Activated CD4-positive, alpha-beta T cell treated with anti-CD3 and anti-CD28 coated beads, Interleukin-2, amount 10 ng/mL, durations not matched to agents 7 days and 5 days (primary cell): ENCODE measurements at regions not wholly inside any gene's neighbourhood (a gene's known extent, or its start where the extent isn't known, plus 50 kb on each side); places are given as distances from the start of the nearest gene placed in this dataset.

Experiments used
- CTCF ChIA-PET: fragments of 350-600 bp; sonication (Branson Sonifier 250); formaldehyde crosslinking; loops from one replicate; lab custom pipeline; 2021; ENCODE audit warnings: antibody characterized with exemption; lab: Charles Lee
- POLR2A ChIA-PET: fragments of 350-600 bp; sonication (Branson Sonifier 250); formaldehyde crosslinking; loops from one replicate; lab custom pipeline; 2021; ENCODE audit warnings: antibody characterized with exemption; lab: Charles Lee
- DNase-seq: peaks from one replicate; pipeline ENCODE4 v3.0.0-alpha.2; 2020
- H3K27ac Mint-ChIP-seq: one replicate; pipeline ENCODE4 v1.8.0; 2021; ENCODE audit warnings: mild to moderate bottlenecking, moderate library complexity, mixed read lengths
- H3K27me3 Mint-ChIP-seq: one replicate; pipeline ENCODE4 v1.8.0; 2021; ENCODE audit warnings: mixed read lengths
- H3K36me3 Mint-ChIP-seq: one replicate; pipeline ENCODE4 v1.8.0; 2021; ENCODE audit warnings: low read depth, mixed read lengths
- H3K4me1 Mint-ChIP-seq: one replicate; pipeline ENCODE4 v1.8.0; 2021; ENCODE audit warnings: mixed read lengths
- H3K4me3 Mint-ChIP-seq: one replicate; pipeline ENCODE4 v1.8.0; 2021; ENCODE audit warnings: mild to moderate bottlenecking, moderate library complexity, mixed read lengths
- H3K9me3 Mint-ChIP-seq: one replicate; pipeline ENCODE4 v1.8.0; 2021; ENCODE audit warnings: mixed read lengths

DNA sequence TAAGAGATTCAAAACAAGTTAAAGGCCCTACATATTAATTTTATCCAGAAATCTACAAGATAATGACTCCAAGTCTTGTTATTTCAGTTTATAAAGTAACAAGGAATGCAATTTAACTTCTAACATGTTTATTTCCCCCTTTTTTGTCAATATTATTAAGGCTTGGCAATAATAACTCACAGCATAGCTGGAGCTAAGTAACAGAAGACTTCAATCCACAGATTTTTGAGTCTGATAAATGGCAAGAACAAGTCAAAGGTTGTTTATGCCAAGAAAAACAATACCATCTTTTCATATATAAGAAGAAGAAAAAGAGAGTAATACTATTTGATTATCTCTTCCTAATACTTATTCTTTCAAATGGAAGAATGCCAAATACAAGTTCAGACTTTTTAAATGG lies 631.0 kb upstream of the CCDC54 start:
- ChIA-PET CTCF (no interaction called here), POLR2A (no interaction called here)
- H3K4me3 Mint-ChIP-seq = no peak overlapping the region
- no peaks in the 10 kb centered on the region for H3K36me3 Mint-ChIP-seq
- H3K27ac Mint-ChIP-seq = no peak overlapping the region
- no peaks in the 10 kb centered on the region for H3K4me1 Mint-ChIP-seq
- H3K27me3 Mint-ChIP-seq = no peaks in the 10 kb centered on the region
- no peak for DNase-seq
- no peaks in the 10 kb centered on the region for H3K9me3 Mint-ChIP-seq

DNA sequence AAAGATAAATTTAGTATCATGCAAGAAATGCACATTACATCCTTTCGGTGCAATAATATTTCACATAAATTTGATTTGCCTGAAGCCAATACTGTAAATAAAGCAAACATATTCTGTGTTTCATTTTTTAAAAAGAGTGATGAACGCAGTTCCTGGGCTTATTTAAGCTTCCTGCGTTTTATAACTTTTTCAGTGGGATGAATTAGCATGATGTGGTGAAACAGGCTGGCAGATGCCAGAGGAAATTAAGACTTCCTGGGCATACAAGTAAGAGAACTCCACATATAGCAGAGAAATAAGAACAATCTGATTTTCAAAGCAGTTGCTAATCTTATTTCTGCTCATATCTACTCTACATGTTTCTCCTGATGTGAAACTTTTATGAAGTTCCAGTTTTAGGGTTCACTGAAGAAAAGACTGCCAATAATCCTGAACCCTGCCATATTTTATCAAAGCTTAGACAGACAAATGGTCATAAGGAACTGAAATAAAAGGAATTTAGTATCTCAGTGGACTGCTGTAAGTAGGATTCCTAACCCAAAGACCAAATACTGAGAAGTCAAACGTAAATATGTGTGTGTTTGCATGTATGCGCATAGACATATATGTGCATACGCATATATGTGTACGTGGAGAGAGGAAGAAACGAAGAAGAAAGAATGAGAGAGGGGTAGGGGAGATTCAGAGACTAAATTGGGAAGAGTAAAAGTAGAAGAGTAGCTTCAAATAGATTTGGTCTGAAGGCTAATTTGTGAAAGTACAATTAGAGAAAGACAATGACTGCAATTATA lies 628.6 kb upstream of the CCDC54 start:
- ChIA-PET CTCF (no interaction called here), POLR2A (no interaction called here)
- Mint-ChIP-seq H3K4me1 (no peaks in the 10 kb centered on the region), H3K27me3 (no peaks in the 10 kb centered on the region), H3K9me3 (no peaks in the 10 kb centered on the region), H3K4me3 (no peak overlapping the region), H3K27ac (no peak overlapping the region), H3K36me3 (no peaks in the 10 kb centered on the region)
- no peak for DNase-seq

DNA sequence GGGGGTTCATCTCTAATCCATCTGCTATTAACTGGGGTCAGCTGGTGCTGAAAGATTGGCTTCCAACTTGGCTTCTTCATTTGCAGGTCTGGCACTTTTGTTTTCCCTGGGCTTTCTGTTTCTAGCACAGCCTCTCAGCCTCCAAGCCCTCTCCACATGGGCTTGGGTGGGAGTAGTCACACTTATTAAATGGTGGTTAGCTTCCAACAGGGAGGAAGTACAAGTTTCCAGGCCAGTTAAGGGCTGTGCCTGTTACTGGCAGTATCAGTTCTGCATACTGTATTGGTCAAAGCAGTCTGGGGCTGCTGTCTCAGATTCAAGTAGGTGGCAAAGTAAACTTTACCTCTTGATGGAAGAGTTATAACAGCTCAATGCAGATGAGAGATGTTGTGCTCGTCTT lies 627.1 kb upstream of the CCDC54 start:
- DNase-seq = no peak
- H3K27ac Mint-ChIP-seq = no peak overlapping the region
- CTCF ChIA-PET = no interaction called here
- H3K4me3 Mint-ChIP-seq = no peak overlapping the region
- H3K9me3 Mint-ChIP-seq = peaks cover 2% of the 10 kb centered on the region
- POLR2A ChIA-PET = no interaction called here
- no peaks in the 10 kb centered on the region for H3K27me3 Mint-ChIP-seq
- no peaks in the 10 kb centered on the region for H3K36me3 Mint-ChIP-seq
- no peaks in the 10 kb centered on the region for H3K4me1 Mint-ChIP-seq

DNA sequence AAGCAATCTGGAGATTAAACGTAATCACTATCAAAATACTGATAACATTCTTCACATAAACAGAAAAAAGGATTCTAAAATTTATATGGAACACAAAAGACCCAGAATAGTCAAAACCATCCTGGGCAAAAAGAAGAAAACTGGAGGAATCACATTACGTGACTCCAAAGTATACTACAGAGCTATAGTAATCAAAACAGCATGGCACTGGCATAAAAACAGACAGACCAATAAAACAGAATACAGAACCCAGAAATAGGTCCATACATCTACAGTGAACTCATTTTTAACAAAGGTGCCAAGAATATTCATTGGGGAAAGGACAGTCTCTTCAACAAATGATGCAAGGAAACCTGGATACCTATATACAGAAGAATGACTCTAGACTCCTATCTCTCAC lies 621.9 kb upstream of the CCDC54 start:
- no peak overlapping the region for H3K4me3 Mint-ChIP-seq
- no peak for DNase-seq
- H3K27ac Mint-ChIP-seq = no peak overlapping the region
- no peaks in the 10 kb centered on the region for H3K27me3 Mint-ChIP-seq
- ChIA-PET POLR2A (no interaction called here), CTCF (no interaction called here)
- no peaks in the 10 kb centered on the region for H3K4me1 Mint-ChIP-seq
- no peaks in the 10 kb centered on the region for H3K36me3 Mint-ChIP-seq
- H3K9me3 Mint-ChIP-seq = peaks cover 2% of the 10 kb centered on the region

DNA sequence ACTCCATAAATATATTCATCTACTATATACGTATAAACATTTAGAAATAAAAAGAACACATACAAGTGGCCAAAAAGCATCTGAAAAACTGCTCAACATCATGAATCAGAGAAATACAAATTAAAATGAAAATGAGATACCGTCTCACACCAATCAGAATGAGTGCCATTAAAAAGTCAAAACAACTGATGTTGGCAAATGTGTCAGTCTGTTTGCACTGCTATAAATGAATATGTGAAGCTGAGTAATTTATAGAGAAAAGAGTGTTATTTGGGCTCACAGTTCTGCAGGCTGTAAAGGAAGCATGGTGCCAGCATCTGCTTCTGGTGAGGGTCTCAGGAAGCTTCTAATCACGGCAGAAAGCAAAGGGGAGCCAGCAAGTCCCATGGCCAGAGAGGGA lies 620.3 kb upstream of the CCDC54 start:
- no peaks in the 10 kb centered on the region for H3K4me1 Mint-ChIP-seq
- DNase-seq = no peak
- H3K27me3 Mint-ChIP-seq = no peaks in the 10 kb centered on the region
- peaks cover 2% of the 10 kb centered on the region for H3K9me3 Mint-ChIP-seq
- H3K27ac Mint-ChIP-seq = no peak overlapping the region
- H3K36me3 Mint-ChIP-seq = no peaks in the 10 kb centered on the region
- POLR2A ChIA-PET = no interaction called here
- H3K4me3 Mint-ChIP-seq = no peak overlapping the region
- CTCF ChIA-PET = no interaction called here

DNA sequence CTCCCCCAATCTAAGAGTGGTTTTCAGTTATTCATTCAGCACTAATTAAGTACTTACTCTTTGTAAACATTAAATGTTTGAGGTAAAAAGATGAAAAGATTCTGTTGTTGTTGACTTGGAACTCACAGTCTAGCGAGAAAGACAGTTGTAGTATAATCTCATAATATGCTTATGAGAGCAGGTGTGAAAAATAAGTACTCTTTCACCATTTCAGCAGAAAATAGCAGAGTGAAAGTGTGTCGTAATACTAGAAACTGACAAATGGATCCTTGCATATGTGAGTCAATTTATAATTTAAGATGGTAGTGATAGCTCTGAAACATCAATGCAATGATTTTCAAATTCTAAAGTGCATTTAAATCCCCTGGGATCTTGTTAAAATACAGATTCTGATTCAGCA lies 618.8 kb upstream of the CCDC54 start:
- H3K4me1 Mint-ChIP-seq = no peaks in the 10 kb centered on the region

DNA sequence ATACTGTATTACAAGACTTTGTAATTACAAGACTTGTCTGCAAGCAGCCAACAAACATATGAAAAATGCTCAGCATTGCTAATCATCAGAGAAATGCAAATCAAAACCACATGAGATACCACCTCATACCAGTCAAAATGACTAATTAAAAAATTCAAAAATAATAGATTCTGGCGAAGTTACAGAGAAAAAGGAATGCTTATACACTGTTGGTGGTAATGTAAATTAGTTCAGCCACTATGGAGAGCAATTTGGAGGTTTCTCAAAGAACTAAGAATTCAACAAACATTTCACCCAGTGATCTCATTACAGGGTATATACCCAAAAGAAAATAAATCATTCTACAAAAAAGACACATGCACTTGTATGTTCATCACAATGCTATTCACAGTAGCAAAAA lies 617.5 kb upstream of the CCDC54 start:
- H3K9me3 Mint-ChIP-seq = peaks cover 2% of the 10 kb centered on the region
- H3K4me3 Mint-ChIP-seq = no peak overlapping the region
- ChIA-PET CTCF (no interaction called here), POLR2A (no interaction called here)
- no peaks in the 10 kb centered on the region for H3K27me3 Mint-ChIP-seq
- no peaks in the 10 kb centered on the region for H3K4me1 Mint-ChIP-seq
- H3K36me3 Mint-ChIP-seq = no peaks in the 10 kb centered on the region
- H3K27ac Mint-ChIP-seq = no peak overlapping the region
- DNase-seq = no peak

More for the DNA sequence above, 618.8 kb upstream of the CCDC54 start:
- no peaks in the 10 kb centered on the region for H3K27me3 Mint-ChIP-seq
- ChIA-PET CTCF (no interaction called here), POLR2A (no interaction called here)
- no peak for DNase-seq
- H3K4me3 Mint-ChIP-seq = no peak overlapping the region
- no peak overlapping the region for H3K27ac Mint-ChIP-seq
- H3K36me3 Mint-ChIP-seq = no peaks in the 10 kb centered on the region
- peaks cover 2% of the 10 kb centered on the region for H3K9me3 Mint-ChIP-seq

DNA sequence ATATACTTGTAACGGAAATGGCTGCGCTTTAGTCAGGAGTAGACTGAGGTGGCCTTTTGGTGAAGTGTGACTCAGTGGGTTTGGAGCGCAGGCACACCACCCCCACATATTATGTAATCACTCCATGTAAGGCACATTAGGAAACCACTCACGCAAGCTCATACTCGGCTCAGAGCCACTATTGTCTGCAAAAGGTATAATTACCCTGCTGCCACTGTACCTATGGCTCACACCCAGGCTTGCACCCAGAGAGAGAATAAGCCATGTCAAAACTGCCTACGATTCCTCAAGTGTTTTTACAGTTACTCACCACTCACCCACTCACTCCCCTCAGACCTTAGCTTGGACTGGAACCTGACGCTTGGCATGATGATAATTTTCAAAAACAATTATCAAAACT lies 611.9 kb upstream of the CCDC54 start:
- Mint-ChIP-seq H3K9me3 (no peaks in the 10 kb centered on the region), H3K4me3 (no peak overlapping the region), H3K27ac (no peak overlapping the region), H3K36me3 (no peaks in the 10 kb centered on the region), H3K4me1 (no peaks in the 10 kb centered on the region), H3K27me3 (no peaks in the 10 kb centered on the region)
- CTCF ChIA-PET = no interaction called here
- no peak for DNase-seq
- POLR2A ChIA-PET = no interaction called here

DNA sequence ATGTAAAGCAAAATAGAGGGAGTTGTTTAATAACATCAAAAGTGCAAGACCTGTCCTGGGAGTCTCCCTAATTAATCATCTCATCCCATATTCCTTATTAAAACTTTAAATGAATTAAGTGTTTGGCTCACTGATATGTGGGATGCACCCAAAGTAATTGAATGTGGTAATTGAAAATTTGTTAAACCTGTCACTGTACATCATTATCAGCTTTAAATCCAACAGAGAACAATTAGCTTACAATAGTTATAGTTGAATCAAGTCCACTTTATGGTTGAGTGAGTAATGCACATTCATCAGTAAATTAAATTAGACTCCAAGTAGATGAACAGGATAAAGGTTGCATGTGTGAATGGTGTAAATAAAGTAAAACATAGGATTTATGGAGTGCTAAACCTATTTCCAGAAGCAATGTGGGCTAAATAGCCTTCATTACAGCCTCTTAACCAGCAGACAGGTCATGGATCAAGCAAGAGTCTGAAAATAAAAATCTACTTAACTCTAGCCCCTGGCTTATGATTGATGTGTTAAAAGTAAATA lies 608.2 kb upstream of the CCDC54 start:
- no peaks in the 10 kb centered on the region for H3K36me3 Mint-ChIP-seq
- H3K4me3 Mint-ChIP-seq = no peak overlapping the region
- H3K27ac Mint-ChIP-seq = no peak overlapping the region
- no peak for DNase-seq
- ChIA-PET CTCF (no interaction called here), POLR2A (no interaction called here)
- no peaks in the 10 kb centered on the region for H3K4me1 Mint-ChIP-seq
- H3K27me3 Mint-ChIP-seq = no peaks in the 10 kb centered on the region
- H3K9me3 Mint-ChIP-seq = no peaks in the 10 kb centered on the region

DNA sequence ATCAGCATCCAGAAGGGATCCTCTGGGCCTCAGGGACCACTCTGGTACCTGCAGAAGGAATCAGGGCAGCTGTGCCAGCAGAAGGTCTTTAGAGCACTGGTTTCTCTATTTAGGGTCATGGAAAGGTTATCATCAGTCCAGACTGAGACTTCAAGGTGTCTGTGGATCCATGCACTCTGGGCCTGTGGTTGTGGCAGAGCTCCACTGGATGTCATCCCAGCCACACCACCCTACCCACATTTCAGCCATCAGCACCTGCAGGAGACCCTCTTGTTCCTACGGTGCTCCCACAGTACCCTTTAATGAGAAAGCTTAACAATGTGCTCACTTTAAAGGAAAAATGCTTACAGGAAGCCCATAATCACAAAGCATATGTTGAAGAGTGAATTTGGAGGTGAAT lies 603.4 kb upstream of the CCDC54 start:
- H3K4me3 Mint-ChIP-seq = no peak overlapping the region
- DNase-seq = no peak
- H3K4me1 Mint-ChIP-seq = no peaks in the 10 kb centered on the region
- POLR2A ChIA-PET = no interaction called here
- CTCF ChIA-PET = no interaction called here
- no peaks in the 10 kb centered on the region for H3K27me3 Mint-ChIP-seq
- no peaks in the 10 kb centered on the region for H3K36me3 Mint-ChIP-seq
- no peaks in the 10 kb centered on the region for H3K9me3 Mint-ChIP-seq
- H3K27ac Mint-ChIP-seq = no peak overlapping the region

DNA sequence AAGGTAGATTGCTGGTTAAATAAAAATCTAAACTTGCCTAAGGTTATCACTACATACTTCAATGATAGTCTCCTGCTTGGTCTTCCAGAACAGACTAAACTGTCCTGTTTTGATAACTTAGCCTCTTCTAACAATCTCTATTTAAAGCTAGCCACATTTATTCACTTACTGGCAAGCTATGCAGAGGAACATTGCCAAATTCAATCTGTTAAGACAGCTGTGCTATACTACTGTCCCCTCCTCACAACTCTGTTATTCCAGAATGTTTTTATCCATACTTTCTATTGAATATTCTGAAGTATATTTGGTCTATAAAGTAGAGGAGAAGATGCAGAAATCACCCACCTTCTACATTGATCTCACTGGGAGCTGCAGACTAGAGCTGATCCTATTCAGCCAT lies 594.0 kb upstream of the CCDC54 start:
- Mint-ChIP-seq H3K4me3 (no peak overlapping the region), H3K4me1 (no peaks in the 10 kb centered on the region), H3K27me3 (no peaks in the 10 kb centered on the region), H3K27ac (no peak overlapping the region), H3K36me3 (no peaks in the 10 kb centered on the region), H3K9me3 (no peaks in the 10 kb centered on the region)
- CTCF ChIA-PET = no interaction called here
- no peak for DNase-seq
- POLR2A ChIA-PET = no interaction called here

DNA sequence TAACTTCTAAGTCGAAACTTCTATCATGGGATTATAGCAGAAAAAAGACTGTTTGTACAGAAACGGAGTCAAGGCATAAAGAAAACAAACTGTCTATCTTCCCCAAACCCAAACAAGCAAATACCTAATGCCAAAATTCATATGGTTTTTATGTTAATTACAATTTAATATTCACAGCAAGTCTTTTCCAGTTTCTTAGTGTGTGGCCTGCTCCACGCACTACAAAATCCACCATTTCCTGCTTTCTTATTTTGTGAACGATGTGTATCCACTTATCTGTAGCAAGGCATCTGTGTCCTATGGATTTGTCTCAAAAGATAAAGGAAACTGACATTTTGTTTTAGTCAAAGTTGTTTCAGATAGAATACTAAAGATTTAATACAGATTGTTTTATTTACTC lies 588.0 kb upstream of the CCDC54 start:
- Mint-ChIP-seq H3K36me3 (no peaks in the 10 kb centered on the region), H3K27ac (no peak overlapping the region), H3K4me1 (no peaks in the 10 kb centered on the region), H3K9me3 (no peaks in the 10 kb centered on the region), H3K27me3 (no peaks in the 10 kb centered on the region), H3K4me3 (no peak overlapping the region)
- ChIA-PET CTCF (no interaction called here), POLR2A (no interaction called here)
- no peak for DNase-seq

DNA sequence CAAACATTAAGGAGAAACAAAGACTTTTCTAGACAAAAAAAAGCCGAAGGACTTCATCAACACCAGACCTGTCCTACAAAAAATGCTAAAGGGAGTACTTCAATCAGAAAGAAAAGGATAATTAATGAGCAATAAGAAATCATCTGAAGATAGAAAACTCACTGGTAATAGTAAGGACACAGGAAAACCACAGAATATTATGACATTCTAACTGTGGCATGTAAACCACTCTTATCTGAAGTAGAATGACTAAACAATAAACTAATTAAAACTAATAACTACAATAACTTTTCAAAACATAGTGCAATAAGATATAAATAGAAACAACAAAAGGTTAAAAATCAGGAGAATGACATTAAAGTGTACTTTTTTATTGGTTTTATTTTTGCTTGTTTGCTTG lies 584.5 kb upstream of the CCDC54 start:
- no peaks in the 10 kb centered on the region for H3K9me3 Mint-ChIP-seq
- DNase-seq = no peak
- H3K27me3 Mint-ChIP-seq = no peaks in the 10 kb centered on the region
- ChIA-PET CTCF (no interaction called here), POLR2A (no interaction called here)
- no peaks in the 10 kb centered on the region for H3K4me1 Mint-ChIP-seq
- H3K4me3 Mint-ChIP-seq = no peak overlapping the region
- H3K36me3 Mint-ChIP-seq = no peaks in the 10 kb centered on the region
- H3K27ac Mint-ChIP-seq = no peak overlapping the region

DNA sequence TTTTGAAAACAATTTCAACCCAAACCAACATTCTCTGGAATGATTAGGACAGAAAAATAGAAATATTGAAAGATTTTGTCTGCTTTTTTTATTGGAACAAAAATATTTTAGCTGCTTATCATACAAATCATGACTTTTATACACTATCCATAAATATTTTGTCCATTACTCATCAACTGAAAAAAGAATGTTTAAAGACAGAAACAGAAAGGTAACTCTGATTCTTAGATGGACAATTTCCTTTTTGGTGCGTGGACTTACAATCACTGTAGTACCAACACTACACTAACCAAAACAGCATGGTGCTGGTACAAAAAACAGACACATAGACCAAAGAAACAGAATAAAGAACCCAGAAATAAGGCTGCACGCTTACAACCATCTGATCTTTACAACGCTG lies 582.8 kb upstream of the CCDC54 start:
- ChIA-PET POLR2A (no interaction called here), CTCF (no interaction called here)
- no peaks in the 10 kb centered on the region for H3K9me3 Mint-ChIP-seq
- no peaks in the 10 kb centered on the region for H3K36me3 Mint-ChIP-seq
- H3K27ac Mint-ChIP-seq = no peak overlapping the region
- H3K4me1 Mint-ChIP-seq = no peaks in the 10 kb centered on the region
- no peaks in the 10 kb centered on the region for H3K27me3 Mint-ChIP-seq
- no peak for DNase-seq
- H3K4me3 Mint-ChIP-seq = no peak overlapping the region
